Large intestine (tissue), 3 donors: ENCODE measurements at regions not wholly inside any gene's neighbourhood (a gene's known extent, or its start where the extent isn't known, plus 50 kb on each side); places are given as distances from the start of the nearest gene placed in this dataset.
"Not testable (repeated sequence)": the region's sequence is repeated elsewhere in the genome, so short reads cannot be mapped to it uniquely, and the experiment has no call there.

Experiments used
- DNase-seq, 2 donors: peaks; one replicate each; pipeline versions ENCODE4 v3.0.0 to v3.0.0-alpha.2; 2013
- H3K27ac ChIP-seq: one replicate; pipeline ENCODE4 v1.5.1; 2013; ENCODE audit warnings: low read length
- H3K27me3 ChIP-seq: 2 replicates; pipeline ENCODE4 v1.6.1; 2013; ENCODE audit warnings: low read length; ENCODE audit not compliant: control insufficient read depth, insufficient read depth
- H3K36me3 ChIP-seq: 2 replicates; pipeline ENCODE4 v1.6.1; 2013; ENCODE audit warnings: low read length; ENCODE audit not compliant: control insufficient read depth, insufficient read depth
- H3K4me1 ChIP-seq: one replicate; pipeline ENCODE4 v1.6.1; 2013; ENCODE audit warnings: low read length; ENCODE audit not compliant: control insufficient read depth, insufficient read depth
- H3K4me3 ChIP-seq: one replicate; pipeline ENCODE4 v1.5.1; 2013; ENCODE audit warnings: low read length
- H3K9me3 ChIP-seq: one replicate; pipeline ENCODE4 v1.6.1; 2013; ENCODE audit warnings: mild to moderate bottlenecking, low read depth, low read length, moderate library complexity; ENCODE audit not compliant: control insufficient read depth
- WGBS: methylation state at CpG from one replicate; pipeline ENCODE4 v1.1.5; 2013; ENCODE audit warnings: low lambda C conversion rate; ENCODE audit not compliant: insufficient coverage; 5-methylcytosine and 5-hydroxymethylcytosine counted together

DNA sequence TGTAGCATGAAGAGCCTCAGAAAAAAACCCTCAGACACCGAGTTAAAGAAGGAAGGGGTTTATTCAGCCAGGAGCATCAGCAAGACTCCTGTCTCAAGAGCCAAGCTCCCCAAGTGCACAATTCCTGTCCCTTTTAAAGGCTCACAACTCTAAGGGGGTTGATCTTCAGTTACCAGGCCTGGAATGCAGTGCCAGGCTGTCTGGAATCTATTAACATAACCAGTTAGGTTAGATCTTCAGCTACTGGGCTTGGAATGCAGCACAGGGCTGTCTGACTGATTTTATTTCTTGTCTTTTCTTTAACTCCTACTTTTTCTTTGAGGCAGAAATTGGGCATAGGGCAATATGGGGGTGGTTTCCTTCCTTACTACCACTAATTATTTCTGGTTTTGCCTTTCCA is 317.9 kb downstream of the CGGBP1 start:
- not testable (repeated sequence) for H3K4me1 ChIP-seq, H3K27ac ChIP-seq, DNase-seq, H3K36me3 ChIP-seq, H3K4me3 ChIP-seq, H3K27me3 ChIP-seq
- H3K9me3 ChIP-seq, result peaks cover 12% of the 10 kb centered on the region
- WGBS, result no CpG with 5 or more reads among the region's 1 CpG

DNA sequence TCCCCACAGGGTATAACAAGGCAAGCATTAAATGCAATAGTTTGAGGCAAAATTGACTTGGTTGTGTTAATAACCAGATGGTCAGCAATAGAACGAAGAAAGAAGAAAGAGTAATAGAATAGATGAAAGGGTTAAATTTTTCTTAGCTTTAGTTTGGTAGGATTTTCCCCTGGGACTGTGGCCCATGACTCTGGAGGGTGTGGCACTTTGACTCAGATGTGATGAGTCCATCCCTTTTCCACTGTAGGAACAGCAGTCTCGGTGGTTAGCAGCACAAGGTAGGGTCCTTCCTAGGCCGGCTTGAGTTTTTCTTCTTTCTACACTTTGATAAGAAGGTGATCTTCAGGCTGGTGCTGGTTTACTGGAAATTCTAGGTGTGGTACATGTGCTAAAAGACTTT is 321.0 kb downstream of the CGGBP1 start:
- H3K27me3 ChIP-seq, DNase-seq, H3K4me3 ChIP-seq, H3K4me1 ChIP-seq, H3K36me3 ChIP-seq, H3K27ac ChIP-seq: not testable (repeated sequence)
- H3K9me3 ChIP-seq, result peaks cover 12% of the 10 kb centered on the region
- WGBS, result 89% methylated on average over 1 of the region's 3 CpGs

DNA sequence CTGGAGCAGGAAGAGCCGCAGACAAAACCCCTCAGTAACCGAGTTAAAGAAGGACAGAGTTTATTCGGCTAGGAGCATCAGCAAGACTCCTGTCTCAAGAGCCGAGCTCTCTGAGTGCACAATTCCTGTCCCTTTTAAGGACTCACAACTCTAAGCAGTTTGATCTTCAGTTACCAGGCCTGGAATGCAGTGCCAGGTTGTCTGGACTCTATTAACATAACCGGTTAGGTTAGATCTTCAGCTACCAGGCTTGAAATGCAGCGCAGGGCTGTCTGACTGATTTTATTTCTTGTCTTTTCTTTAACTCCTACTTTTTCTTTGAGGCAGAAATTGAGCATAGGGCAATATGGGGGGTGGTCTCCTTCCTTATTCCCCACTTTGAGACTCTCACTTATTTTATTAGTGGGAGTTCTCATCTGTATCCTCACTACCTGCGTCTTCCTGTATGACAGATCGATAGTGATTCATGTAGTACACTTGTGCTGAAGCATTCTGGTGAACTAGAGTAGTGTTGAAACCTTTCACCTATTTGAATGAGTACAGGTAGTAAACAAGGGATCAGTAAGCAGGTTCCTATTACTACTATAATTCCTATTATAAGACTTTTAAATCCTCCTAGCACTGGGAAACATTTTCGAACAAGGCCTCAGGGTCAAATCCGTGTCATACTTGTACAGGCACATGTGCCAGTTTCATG is 325.0 kb downstream of the CGGBP1 start:
- Histone ChIP-seq H3K4me3 (no peak overlapping the region), H3K27me3 (no peaks in the 10 kb centered on the region), H3K27ac (no peak overlapping the region), H3K36me3 (no peaks in the 10 kb centered on the region), H3K9me3 (no peaks in the 10 kb centered on the region), H3K4me1 (no peaks in the 10 kb centered on the region)
- 92% methylated on average over 5 of the region's 10 CpGs for WGBS
- no peak for DNase-seq

DNA sequence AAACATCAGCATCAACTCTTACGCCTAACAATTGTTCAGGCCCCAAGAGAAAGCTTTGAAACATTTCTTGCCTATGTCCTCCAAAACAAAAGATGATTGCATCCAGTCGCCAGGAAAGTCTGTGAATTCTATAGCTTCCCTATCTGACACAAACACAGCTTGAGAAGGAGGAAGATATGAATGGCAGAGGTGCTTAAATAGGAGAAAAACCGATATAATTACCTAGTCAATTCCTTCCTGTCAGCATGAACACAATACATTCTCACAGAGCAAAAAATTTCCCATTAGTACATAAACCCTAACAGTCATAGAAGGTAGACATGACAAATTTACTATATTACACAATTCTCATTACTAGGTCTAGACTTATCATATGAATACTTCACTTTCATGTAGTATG is 326.5 kb downstream of the CGGBP1 start:
- WGBS, result no CpG with 5 or more reads among the region's 3 CpGs
- H3K9me3 ChIP-seq, result no peaks in the 10 kb centered on the region
- no peak overlapping the region for H3K4me3 ChIP-seq
- H3K4me1 ChIP-seq, result no peaks in the 10 kb centered on the region
- DNase-seq, result no peak
- no peaks in the 10 kb centered on the region for H3K36me3 ChIP-seq
- no peaks in the 10 kb centered on the region for H3K27me3 ChIP-seq
- no peak overlapping the region for H3K27ac ChIP-seq

DNA sequence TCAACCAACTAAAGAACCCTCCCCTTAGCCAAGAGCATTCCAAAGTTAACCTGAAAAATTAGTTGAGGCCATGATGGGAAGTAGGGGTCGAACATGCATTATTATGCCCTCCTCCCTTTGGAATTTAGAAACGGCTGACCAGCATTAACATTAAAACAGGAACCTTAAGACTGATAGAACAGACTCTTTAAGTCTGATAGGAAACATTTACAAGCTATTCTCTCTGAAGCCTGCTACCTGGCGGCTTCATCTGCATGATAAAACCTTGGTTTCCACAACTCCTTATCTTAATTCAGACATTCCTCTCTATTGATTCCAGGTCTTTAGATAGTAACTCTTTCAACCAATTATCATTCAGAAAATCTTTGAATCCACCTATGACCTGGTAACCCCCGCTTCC is 331.0 kb downstream of the CGGBP1 start:
- DNase-seq, result no peak
- no peak overlapping the region for H3K4me3 ChIP-seq
- H3K4me1 ChIP-seq, result no peaks in the 10 kb centered on the region
- no peaks in the 10 kb centered on the region for H3K36me3 ChIP-seq
- H3K27me3 ChIP-seq, result no peaks in the 10 kb centered on the region
- H3K9me3 ChIP-seq, result no peaks in the 10 kb centered on the region
- no peak overlapping the region for H3K27ac ChIP-seq
- WGBS, result 83% methylated on average over 1 of the region's 4 CpGs

DNA sequence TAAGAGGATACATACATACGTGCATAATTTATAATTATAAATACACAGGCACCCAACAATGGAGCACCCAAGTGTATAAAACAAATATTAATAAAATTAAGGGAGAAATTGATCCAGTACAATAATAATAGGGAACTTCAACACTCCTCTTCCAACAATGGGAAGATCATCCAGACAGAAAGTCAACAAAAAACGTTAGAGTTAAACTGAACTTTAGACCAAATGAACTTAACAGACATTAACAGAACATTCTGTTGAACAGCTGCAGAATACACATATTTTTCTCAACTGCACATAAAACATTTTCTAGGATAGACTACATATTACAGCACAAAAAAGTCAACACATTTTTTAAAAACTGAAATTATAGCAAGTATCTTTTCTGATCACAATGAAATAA is 339.7 kb downstream of the CGGBP1 start:
- Histone ChIP-seq H3K27ac (no peak overlapping the region), H3K4me3 (no peak overlapping the region), H3K36me3 (no peaks in the 10 kb centered on the region), H3K4me1 (no peaks in the 10 kb centered on the region), H3K9me3 (no peaks in the 10 kb centered on the region), H3K27me3 (no peaks in the 10 kb centered on the region)
- WGBS, result 100% methylated on average over 1 of the region's 2 CpGs
- no peak for DNase-seq

DNA sequence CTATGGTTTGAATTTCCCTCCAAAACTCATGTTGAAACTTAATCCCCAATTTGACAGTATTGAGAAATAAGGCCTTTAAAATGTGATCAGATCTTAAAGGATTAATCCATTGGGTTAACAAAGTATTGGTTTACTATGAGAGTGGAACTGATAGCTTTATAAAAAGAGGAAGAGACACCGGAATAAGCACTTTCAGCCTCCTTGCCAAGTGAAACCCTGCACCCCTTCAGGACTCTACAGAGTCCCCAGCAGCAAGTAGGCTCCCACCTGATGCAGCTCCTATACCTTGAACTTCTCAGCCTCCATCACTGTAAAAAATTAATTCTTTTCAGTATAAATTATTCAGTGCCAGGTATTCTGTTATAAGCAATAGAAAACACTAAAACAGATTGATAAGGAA is 348.3 kb downstream of the CGGBP1 start:
- Histone ChIP-seq H3K36me3 (no peaks in the 10 kb centered on the region), H3K9me3 (no peaks in the 10 kb centered on the region), H3K4me1 (no peaks in the 10 kb centered on the region), H3K27ac (no peak overlapping the region), H3K4me3 (no peak overlapping the region), H3K27me3 (no peaks in the 10 kb centered on the region)
- WGBS, result no CpG with 5 or more reads among the region's 1 CpG
- peak in 1 of 2 donors; percentile 1 for DNase-seq

DNA sequence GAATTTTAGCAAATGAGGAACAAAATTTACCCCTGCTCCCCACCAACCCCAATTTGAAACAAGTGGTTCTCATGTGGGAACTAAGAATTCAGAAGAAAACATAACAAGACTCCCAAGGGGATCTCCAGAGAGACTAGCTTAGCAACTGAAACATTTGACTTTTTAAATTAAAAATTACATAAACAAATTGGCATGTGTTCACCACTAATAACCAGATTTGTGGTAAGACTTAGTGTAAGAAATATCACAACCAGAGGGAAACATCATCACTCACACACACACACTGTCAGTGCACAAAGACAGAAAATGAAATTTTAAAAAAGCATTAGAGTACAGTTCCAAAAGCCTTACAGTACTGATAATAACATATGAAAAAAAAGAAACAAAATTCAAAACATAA is 348.8 kb downstream of the CGGBP1 start:
- Histone ChIP-seq H3K27ac (no peak overlapping the region), H3K4me1 (no peaks in the 10 kb centered on the region), H3K27me3 (no peaks in the 10 kb centered on the region), H3K36me3 (no peaks in the 10 kb centered on the region), H3K4me3 (no peak overlapping the region), H3K9me3 (no peaks in the 10 kb centered on the region)
- DNase-seq, result no peak

DNA sequence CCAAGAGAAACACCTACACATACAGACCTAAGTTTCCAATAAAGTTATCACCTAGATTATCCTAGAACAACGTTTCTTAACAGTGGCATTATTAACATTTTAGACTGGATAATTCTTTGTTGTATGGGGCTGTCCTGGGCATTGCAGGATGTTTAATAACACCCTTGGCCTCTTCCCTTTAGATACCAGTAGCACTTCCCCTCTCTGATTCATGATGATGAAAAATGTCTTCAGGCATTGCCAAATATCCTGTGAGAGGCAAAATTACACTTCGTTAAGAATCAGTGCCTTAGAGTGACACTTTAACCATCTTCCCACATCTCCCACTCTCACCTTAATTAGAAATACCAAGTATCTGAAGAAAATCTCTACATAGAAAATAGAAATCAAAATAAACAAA is 352.6 kb downstream of the CGGBP1 start:
- Histone ChIP-seq H3K27ac (no peak overlapping the region), H3K4me1 (no peaks in the 10 kb centered on the region), H3K9me3 (no peaks in the 10 kb centered on the region), H3K27me3 (no peaks in the 10 kb centered on the region), H3K4me3 (no peak overlapping the region), H3K36me3 (no peaks in the 10 kb centered on the region)
- no CpG with 5 or more reads among the region's 2 CpGs for WGBS
- DNase-seq, result no peak

DNA sequence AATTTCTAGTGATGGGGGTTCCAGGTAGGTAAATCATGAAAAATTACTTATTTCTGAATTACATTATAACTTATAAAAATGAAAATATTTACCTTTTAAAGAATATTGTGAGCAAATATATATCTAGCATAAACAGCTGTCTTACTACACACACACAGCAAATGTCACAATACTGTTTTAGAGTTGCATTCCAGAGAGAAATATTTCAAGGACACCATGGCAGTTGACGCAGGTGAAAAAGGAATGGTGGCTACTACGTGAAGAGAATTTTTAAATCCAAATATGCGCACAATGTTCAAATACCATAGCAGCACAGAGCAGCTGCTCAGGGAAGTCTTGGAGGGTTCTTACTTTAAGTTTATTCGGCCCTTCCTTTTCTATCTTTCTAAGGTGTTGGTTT is 356.2 kb downstream of the CGGBP1 start:
- DNase-seq, result no peak
- H3K4me3 ChIP-seq, result no peak overlapping the region
- H3K36me3 ChIP-seq, result no peaks in the 10 kb centered on the region
- H3K4me1 ChIP-seq, result no peaks in the 10 kb centered on the region
- H3K27ac ChIP-seq, result no peak overlapping the region
- no peaks in the 10 kb centered on the region for H3K27me3 ChIP-seq
- WGBS, result no CpG with 5 or more reads among the region's 4 CpGs
- H3K9me3 ChIP-seq, result no peaks in the 10 kb centered on the region

DNA sequence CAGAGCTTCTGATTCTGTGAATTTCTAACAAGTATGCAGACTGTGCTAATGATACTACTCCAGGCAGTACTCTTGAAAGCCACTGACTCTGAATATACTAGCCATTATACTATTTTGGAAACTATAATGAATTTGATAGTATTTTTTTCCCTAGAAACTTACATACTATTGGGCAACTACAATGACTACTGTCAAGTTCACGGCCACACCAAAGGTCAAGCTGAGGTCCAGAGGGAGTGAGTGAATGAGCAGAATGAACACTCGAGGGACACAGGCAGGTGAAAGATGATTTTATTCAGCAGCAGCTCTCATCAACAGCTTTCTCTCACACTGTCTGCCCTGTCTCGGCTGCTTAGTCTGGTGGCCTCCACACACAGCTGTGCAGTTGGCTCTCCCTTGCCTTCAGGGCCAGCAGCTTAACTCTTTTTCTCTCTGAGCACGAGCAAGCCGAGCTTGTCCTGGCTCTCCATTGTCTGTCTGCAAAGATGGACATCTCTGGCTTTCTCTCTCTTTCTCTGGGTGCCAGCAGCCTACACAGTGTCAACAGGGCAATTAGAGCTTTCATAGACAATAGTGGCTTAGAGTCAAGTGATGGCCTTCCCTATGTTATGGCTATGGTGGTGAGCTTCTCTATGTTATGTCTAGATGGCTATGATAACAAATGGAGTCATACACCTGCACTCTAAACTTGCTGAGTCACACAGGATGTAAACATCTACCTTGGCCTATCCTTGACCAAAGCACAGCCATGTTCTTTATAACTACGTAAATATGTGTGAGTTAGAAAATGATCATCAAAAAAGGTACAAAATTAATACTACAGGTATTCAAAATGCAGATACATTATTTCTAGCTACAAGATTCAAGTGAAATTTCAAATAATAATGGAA is 362.4 kb downstream of the CGGBP1 start:
- H3K4me3 ChIP-seq, result no peak overlapping the region
- no peaks in the 10 kb centered on the region for H3K9me3 ChIP-seq
- no peak overlapping the region for H3K27ac ChIP-seq
- DNase-seq, result no peak
- WGBS, result 100% methylated on average over 1 of the region's 6 CpGs
- H3K27me3 ChIP-seq, result no peaks in the 10 kb centered on the region
- H3K4me1 ChIP-seq, result no peaks in the 10 kb centered on the region
- no peaks in the 10 kb centered on the region for H3K36me3 ChIP-seq
